GM18505 (cell line): ENCODE measurements at regions not wholly inside any gene's neighbourhood (a gene's known extent, or its start where the extent isn't known, plus 50 kb on each side); places are given as distances from the start of the nearest gene placed in this dataset.

Source experiments
- ATAC-seq: cut with Tn5 transposase; IDR thresholded peaks from one replicate; pipeline ENCODE4 v1.9.1; 2021; ENCODE audit not compliant: unreplicated experiment
- POLR2A ChIP-seq: IDR thresholded peaks from 4 replicates; pipeline ENCODE4 v1.6.1; 2011; ENCODE audit warnings: borderline replicate concordance; ENCODE audit not compliant: insufficient read depth, insufficient read length; ENCODE audit errors: extremely low read depth

- no peak for TF ChIP-seq POLR2A
- ATAC-seq, result no peak
Observed at GRCh38 chr1:104801344-104801743, 1051.6 kb downstream of the AMY1C start.

- no peak for ATAC-seq
- TF ChIP-seq POLR2A, result no peak
Observed at GRCh38 chr1:104804147-104804546, 1054.4 kb downstream of the AMY1C start.

GRCh38 chr1:104807590-104807989 is 1057.9 kb downstream of the AMY1C start:
- TF ChIP-seq POLR2A, result no peak
- no peak for ATAC-seq

- no peak for ATAC-seq
- no peak for TF ChIP-seq POLR2A
Observed at GRCh38 chr1:104825401-104825800, 1075.7 kb downstream of the AMY1C start.

- no peak for ATAC-seq
- TF ChIP-seq POLR2A, result no peak
Observed at GRCh38 chr1:104830534-104830933, 1080.8 kb downstream of the AMY1C start.

GRCh38 chr1:104852151-104852550 is 1102.5 kb downstream of the AMY1C start:
- no peak for TF ChIP-seq POLR2A
- ATAC-seq, result no peak

- no peak for ATAC-seq
- TF ChIP-seq POLR2A, result no peak
Observed at GRCh38 chr1:104853276-104853675, 1103.6 kb downstream of the AMY1C start.

- no peak for ATAC-seq
- TF ChIP-seq POLR2A, result no peak
Observed at GRCh38 chr1:104854529-104854928, 1104.8 kb downstream of the AMY1C start.

GRCh38 chr1:104855550-104855949 is 1105.9 kb downstream of the AMY1C start:
- no peak for TF ChIP-seq POLR2A
- no peak for ATAC-seq

GRCh38 chr1:104856091-104856490 is 1106.4 kb downstream of the AMY1C start:
- ATAC-seq, result no peak
- no peak for TF ChIP-seq POLR2A

- ATAC-seq, result no peak
Observed at GRCh38 chr1:104856518-104856917, 1106.8 kb downstream of the AMY1C start.

GRCh38 chr1:104868794-104869193 is 1119.1 kb downstream of the AMY1C start:
- no peak for ATAC-seq
- TF ChIP-seq POLR2A, result no peak

More at GRCh38 chr1:104856518-104856917, 1106.8 kb downstream of the AMY1C start:
- no peak for TF ChIP-seq POLR2A

GRCh38 chr1:104874044-104874443 is 1124.3 kb downstream of the AMY1C start:
- no peak for TF ChIP-seq POLR2A
- peak; percentile 68 for ATAC-seq

GRCh38 chr1:104878203-104878909 is 1128.7 kb downstream of the AMY1C start:
- no peak for TF ChIP-seq POLR2A
- no peak for ATAC-seq
